Amniotic stem cell (primary cell): ENCODE measurements at regions not wholly inside any gene's neighbourhood (a gene's known extent, or its start where the extent isn't known, plus 50 kb on each side); places are given as distances from the start of the nearest gene placed in this dataset.

Experiments used
- DNase-seq: peaks from one replicate; lab custom pipeline; 2025; lab: John Stamatoyannopoulos, UW

GRCh38 chr7:155181768-155182167 lies 111.6 kb downstream of the HTR5A start:
- DNase-seq, result no peak

- DNase-seq, result no peak
These were observed 112.4 kb downstream of the HTR5A start for GRCh38 chr7:155182406-155182970.

GRCh38 chr7:155183655-155184054 lies 113.5 kb downstream of the HTR5A start:
- no peak for DNase-seq

- DNase-seq, result no peak
These were observed 112.8 kb upstream of the INSIG1 start for GRCh38 chr7:155184923-155185322.

GRCh38 chr7:155187061-155187785 lies 110.5 kb upstream of the INSIG1 start:
- DNase-seq, result no peak

GRCh38 chr7:155188357-155188756 lies 109.3 kb upstream of the INSIG1 start:
- no peak for DNase-seq

- DNase-seq, result no peak
These were observed 108.7 kb upstream of the INSIG1 start for GRCh38 chr7:155188821-155189581.

- no peak for DNase-seq
These were observed 108.1 kb upstream of the INSIG1 start for GRCh38 chr7:155189590-155189989.

- DNase-seq, result no peak
These were observed 107.0 kb upstream of the INSIG1 start for GRCh38 chr7:155190688-155191087.

- DNase-seq, result no peak
These were observed 106.5 kb upstream of the INSIG1 start for GRCh38 chr7:155191137-155191536.

GRCh38 chr7:155191901-155192478 lies 105.7 kb upstream of the INSIG1 start:
- no peak for DNase-seq

GRCh38 chr7:155192961-155193640 lies 104.6 kb upstream of the INSIG1 start:
- DNase-seq, result no peak

- no peak for DNase-seq
These were observed 104.0 kb upstream of the INSIG1 start for GRCh38 chr7:155193716-155194115.

- DNase-seq, result no peak
These were observed 103.1 kb upstream of the INSIG1 start for GRCh38 chr7:155194382-155195140.

- no peak for DNase-seq
These were observed 101.6 kb upstream of the INSIG1 start for GRCh38 chr7:155195939-155196523.

- DNase-seq, result no peak
These were observed 99.3 kb upstream of the INSIG1 start for GRCh38 chr7:155198196-155198892.

GRCh38 chr7:155198901-155199845 lies 98.5 kb upstream of the INSIG1 start:
- DNase-seq, result no peak

- no peak for DNase-seq
These were observed 96.2 kb upstream of the INSIG1 start for GRCh38 chr7:155201325-155202087.
